Nephron progenitor cell (in vitro differentiated cells): ENCODE measurements at regions not wholly inside any gene's neighbourhood (a gene's known extent, or its start where the extent isn't known, plus 50 kb on each side); places are given as distances from the start of the nearest gene placed in this dataset.
"Not testable (repeated sequence)": the region's sequence is repeated elsewhere in the genome, so short reads cannot be mapped to it uniquely, and the experiment has no call there.

Source experiments
- DNase-seq: peaks from one replicate; pipeline ENCODE4 v3.0.0; 2021
- H3K27ac Mint-ChIP-seq: 2 replicates; pipeline ENCODE4 v1.8.0; 2021; ENCODE audit warnings: mild to moderate bottlenecking, moderate library complexity, mixed read lengths
- H3K27me3 Mint-ChIP-seq: 2 replicates; pipeline ENCODE4 v1.8.0; 2021; ENCODE audit warnings: mild to moderate bottlenecking, low read depth, mixed read lengths; ENCODE audit not compliant: poor library complexity
- H3K36me3 Mint-ChIP-seq: 2 replicates; pipeline ENCODE4 v1.8.0; 2021; ENCODE audit warnings: low read depth, mixed read lengths
- H3K4me1 Mint-ChIP-seq: 2 replicates; pipeline ENCODE4 v1.8.0; 2021; ENCODE audit warnings: mixed read lengths
- H3K4me3 Mint-ChIP-seq: 2 replicates; pipeline ENCODE4 v1.8.0; 2021; ENCODE audit warnings: mild to moderate bottlenecking, moderate library complexity, mixed read lengths
- H3K9me3 Mint-ChIP-seq: 2 replicates; pipeline ENCODE4 v1.8.0; 2021; ENCODE audit warnings: mild to moderate bottlenecking, moderate library complexity, mixed read lengths
- CTCF ChIP-seq: fragments of 200-600 bp; sonication (generic); IDR thresholded peaks from 2 replicates; pipeline ENCODE4 v1.5.0; 2021; ENCODE audit warnings: antibody characterized with exemption

GRCh38 chr18:66013969-66014368, 263.2 kb downstream of the CDH7 start:
- Mint-ChIP-seq H3K27me3 (no peaks in the 10 kb centered on the region), H3K4me3 (no peak overlapping the region), H3K27ac (no peak overlapping the region), H3K36me3 (no peaks in the 10 kb centered on the region), H3K9me3 (no peaks in the 10 kb centered on the region), H3K4me1 (no peaks in the 10 kb centered on the region)
- TF ChIP-seq CTCF, result no peak
- no peak for DNase-seq

GRCh38 chr18:66011916-66012315, 261.1 kb downstream of the CDH7 start:
- Mint-ChIP-seq H3K27ac (no peak overlapping the region), H3K36me3 (no peaks in the 10 kb centered on the region)
- TF ChIP-seq CTCF, result no peak

GRCh38 chr18:66005831-66006588, 255.2 kb downstream of the CDH7 start:
- TF ChIP-seq CTCF, result no peak
- Mint-ChIP-seq H3K36me3 (no peaks in the 10 kb centered on the region), H3K9me3 (peaks cover 12% of the 10 kb centered on the region)

More at GRCh38 chr18:66011916-66012315, 261.1 kb downstream of the CDH7 start:
- H3K4me3 Mint-ChIP-seq, result no peak overlapping the region
- H3K4me1 Mint-ChIP-seq, result no peaks in the 10 kb centered on the region
- DNase-seq, result no peak
- H3K27me3 Mint-ChIP-seq, result no peaks in the 10 kb centered on the region
- H3K9me3 Mint-ChIP-seq, result peaks cover under 1% of the 10 kb centered on the region

GRCh38 chr18:65998971-65999700, 248.3 kb downstream of the CDH7 start:
- H3K27me3 Mint-ChIP-seq, H3K9me3 Mint-ChIP-seq, DNase-seq, H3K27ac Mint-ChIP-seq, H3K4me3 Mint-ChIP-seq, H3K4me1 Mint-ChIP-seq, H3K36me3 Mint-ChIP-seq: not testable (repeated sequence)

More at GRCh38 chr18:66005831-66006588, 255.2 kb downstream of the CDH7 start:
- no peak overlapping the region for H3K27ac Mint-ChIP-seq
- no peaks in the 10 kb centered on the region for H3K27me3 Mint-ChIP-seq
- H3K4me1 Mint-ChIP-seq, result no peaks in the 10 kb centered on the region
- H3K4me3 Mint-ChIP-seq, result no peak overlapping the region
- DNase-seq, result no peak

GRCh38 chr18:65995206-65995605, 244.4 kb downstream of the CDH7 start:
- peaks cover 10% of the 10 kb centered on the region for H3K4me1 Mint-ChIP-seq
- no peak for DNase-seq

More at GRCh38 chr18:65995206-65995605, 244.4 kb downstream of the CDH7 start:
- no peak for TF ChIP-seq CTCF
- Mint-ChIP-seq H3K27ac (no peak overlapping the region), H3K36me3 (no peaks in the 10 kb centered on the region), H3K9me3 (no peaks in the 10 kb centered on the region), H3K27me3 (no peaks in the 10 kb centered on the region), H3K4me3 (no peak overlapping the region)
